Sigmoid colon (tissue), 6 donors: ENCODE measurements at regions not wholly inside any gene's neighbourhood (a gene's known extent, or its start where the extent isn't known, plus 50 kb on each side); places are given as distances from the start of the nearest gene placed in this dataset.

ENCODE experiments used
- DNase-seq: peaks from one replicate; pipeline ENCODE4 v3.0.0-alpha.2; 2019
- H3K27ac ChIP-seq, 4 donors: fragments of 200-600 bp; sonication (generic); one replicate each; pipeline ENCODE4 v1.5.1; 2016 to 2019; ENCODE audit warnings: mild to moderate bottlenecking in 1 of 4
- H3K27me3 ChIP-seq, 3 donors: fragments of 200-600 bp; sonication (generic); one replicate each; pipeline ENCODE4 v1.5.1; 2019; ENCODE audit warnings: mild to moderate bottlenecking in 1 of 3
- H3K36me3 ChIP-seq, 4 donors: fragments of 200-600 bp; sonication (generic); one replicate each; pipeline ENCODE4 v1.5.1; 2016 to 2019
- H3K4me1 ChIP-seq, 4 donors: fragments of 200-600 bp; sonication (generic); one replicate each; pipeline ENCODE4 v1.5.1; 2017 to 2019
- H3K4me3 ChIP-seq, 4 donors: fragments of 200-600 bp; sonication (generic); one replicate each; pipeline ENCODE4 v1.5.1; 2017 to 2019; ENCODE audit warnings: mild to moderate bottlenecking in 2 of 4, moderate library complexity in 1 of 4
- H3K9me3 ChIP-seq, 4 donors: fragments of 200-600 bp in 3 of 4; sonication (generic) in 3 of 4; one replicate each; pipeline versions ENCODE4 v1.5.1 to v1.6.1; 2013 to 2019
- EP300 ChIP-seq, 4 donors: sonication (generic); formaldehyde crosslinking; IDR thresholded peaks; one replicate each; pipeline ENCODE4 v1.6.1; 2017; ENCODE audit warnings: antibody characterized with exemption in 4 of 4
- POLR2A ChIP-seq, 2 donors: fragments of 450-650 bp; IDR thresholded peaks; one replicate each; pipeline ENCODE4 v1.6.1; 2016; ENCODE audit warnings: antibody characterized with exemption in 2 of 2, mild to moderate bottlenecking in 2 of 2, moderate library complexity in 2 of 2
- POLR2AphosphoS5 ChIP-seq, 4 donors: sonication (generic); formaldehyde crosslinking; IDR thresholded peaks; one replicate each; pipeline ENCODE4 v1.6.1; 2017; ENCODE audit warnings: antibody characterized with exemption in 4 of 4
- WGBS, 2 donors: extraction: QIAGEN DNeasy Blood & Tissue Kit; methylation state at CpG; one replicate each; pipeline ENCODE4 v1.1.7; 2013; 5-methylcytosine and 5-hydroxymethylcytosine counted together
- intact Hi-C: fragments of 100-400 bp; cut with DNase I; formaldehyde crosslinking; loops from one replicate; pipeline ENCODE4 v1.15.1; 2023
- TF ChIP-seq, protein P1 (sequence below), 4 experiments: fragments of 450-650 bp in 3 of 4; fragments of 200-600 bp in 1 of 4; IDR thresholded peaks; one replicate each; pipeline ENCODE4 v1.5.1; 2016 to 2019; ENCODE audit warnings: antibody characterized with exemption in 4 of 4, mild to moderate bottlenecking in 3 of 4, moderate library complexity in 2 of 4
- donor health status: healthy with polysubstance abuse.
- donor health status: healthy.

DNA sequence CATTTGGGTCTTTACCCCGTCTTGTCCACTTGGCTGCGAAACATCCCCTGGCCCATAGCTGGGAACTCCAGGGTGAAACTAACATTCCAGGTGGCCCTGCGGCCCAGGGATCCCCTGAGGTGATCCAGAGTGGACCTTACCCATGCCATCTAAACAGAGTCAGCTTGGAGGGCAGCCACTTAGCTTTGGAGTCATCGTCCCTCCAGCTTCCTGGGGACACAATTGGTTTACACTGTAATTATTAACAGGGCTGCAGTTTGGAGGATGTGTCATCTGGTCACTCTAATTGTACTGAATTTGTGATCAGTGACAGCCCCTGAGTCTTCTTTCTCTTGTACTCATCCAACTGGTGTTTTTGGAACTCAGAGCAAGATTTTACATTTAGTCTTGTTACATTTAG is 149.9 kb downstream of the ENGASE start:
- H3K4me1 ChIP-seq: peaks cover 0 to 20% (median 12%) of the 10 kb centered on the region in 4 donors
- H3K27ac ChIP-seq: no peak overlapping the region
- WGBS, 2 donors: 53 to 61% methylated on average over 4 of the region's 4 CpGs
- no peak for TF ChIP-seq POLR2A (IDR thresholded peaks at IDR 0.05)
- no peak overlapping the region for H3K4me3 ChIP-seq
- DNase-seq: no peak
- H3K27me3 ChIP-seq: peaks cover 0 to 39% (median 0%) of the 10 kb centered on the region in 3 donors
- intact Hi-C loops: no loop called here
- peaks cover 0 to 7% (median 0%) of the 10 kb centered on the region in 4 donors for H3K36me3 ChIP-seq
- no peaks in the 10 kb centered on the region for H3K9me3 ChIP-seq

DNA sequence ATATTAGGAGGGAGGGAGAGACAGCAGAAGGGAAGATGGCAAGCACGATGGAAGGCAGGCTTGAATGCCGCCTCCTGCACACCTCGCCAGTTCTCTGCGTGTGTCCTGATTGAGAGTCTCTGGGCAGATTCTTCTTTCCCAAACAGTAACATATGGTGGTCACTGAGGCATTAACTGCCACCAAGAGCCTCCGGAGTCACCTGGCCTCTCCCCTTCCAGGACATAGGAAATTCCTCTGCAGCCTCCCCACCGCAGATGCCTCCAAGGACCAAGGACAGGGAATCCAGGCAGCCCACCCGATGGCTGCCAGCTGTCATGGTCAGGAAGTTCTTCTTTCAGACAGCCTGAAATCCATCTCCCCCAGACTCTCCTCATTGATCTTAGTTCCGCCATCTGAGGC is 149.3 kb downstream of the ENGASE start:
- Histone ChIP-seq H3K9me3 (no peaks in the 10 kb centered on the region), H3K4me3 (no peak overlapping the region), H3K27ac (no peak overlapping the region), H3K27me3 (peaks cover 0 to 44% (median 0%) of the 10 kb centered on the region in 3 donors), H3K4me1 (peaks cover 0 to 20% (median 12%) of the 10 kb centered on the region in 4 donors), H3K36me3 (peaks cover 0 to 7% (median 0%) of the 10 kb centered on the region in 4 donors)
- no peak for DNase-seq
- TF ChIP-seq, protein P1, sequence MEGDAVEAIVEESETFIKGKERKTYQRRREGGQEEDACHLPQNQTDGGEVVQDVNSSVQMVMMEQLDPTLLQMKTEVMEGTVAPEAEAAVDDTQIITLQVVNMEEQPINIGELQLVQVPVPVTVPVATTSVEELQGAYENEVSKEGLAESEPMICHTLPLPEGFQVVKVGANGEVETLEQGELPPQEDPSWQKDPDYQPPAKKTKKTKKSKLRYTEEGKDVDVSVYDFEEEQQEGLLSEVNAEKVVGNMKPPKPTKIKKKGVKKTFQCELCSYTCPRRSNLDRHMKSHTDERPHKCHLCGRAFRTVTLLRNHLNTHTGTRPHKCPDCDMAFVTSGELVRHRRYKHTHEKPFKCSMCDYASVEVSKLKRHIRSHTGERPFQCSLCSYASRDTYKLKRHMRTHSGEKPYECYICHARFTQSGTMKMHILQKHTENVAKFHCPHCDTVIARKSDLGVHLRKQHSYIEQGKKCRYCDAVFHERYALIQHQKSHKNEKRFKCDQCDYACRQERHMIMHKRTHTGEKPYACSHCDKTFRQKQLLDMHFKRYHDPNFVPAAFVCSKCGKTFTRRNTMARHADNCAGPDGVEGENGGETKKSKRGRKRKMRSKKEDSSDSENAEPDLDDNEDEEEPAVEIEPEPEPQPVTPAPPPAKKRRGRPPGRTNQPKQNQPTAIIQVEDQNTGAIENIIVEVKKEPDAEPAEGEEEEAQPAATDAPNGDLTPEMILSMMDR (IDR thresholded peaks at IDR 0.05): no peak
- TF ChIP-seq POLR2AphosphoS5 (IDR thresholded peaks at IDR 0.05) (no peak), EP300 (IDR thresholded peaks at IDR 0.05) (no peak), POLR2A (IDR thresholded peaks at IDR 0.05) (no peak)
- WGBS, 2 donors: 72% methylated on average over 8 of the region's 8 CpGs
- intact Hi-C loops: no loop called here

DNA sequence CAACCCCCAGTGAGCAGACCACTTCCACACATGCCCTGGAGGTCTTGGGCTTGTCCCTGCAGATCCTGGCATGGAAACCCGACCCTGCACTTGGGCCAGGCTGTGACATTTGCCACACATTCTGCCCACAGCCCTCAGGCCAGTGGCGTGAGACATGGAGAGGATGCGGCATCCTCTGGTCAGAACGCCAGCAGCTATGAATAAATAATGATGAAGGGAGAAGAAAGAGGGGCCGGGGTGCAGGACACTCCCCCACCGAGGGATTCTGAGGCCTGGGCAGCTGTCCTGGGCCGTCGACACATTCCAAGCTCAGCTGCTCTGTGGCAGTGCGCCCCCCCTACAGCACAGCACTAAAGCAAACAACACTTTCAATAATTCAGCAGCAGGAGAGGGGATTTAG is 148.8 kb downstream of the ENGASE start:
- WGBS, 2 donors: 30 to 47% methylated on average over 9 of the region's 9 CpGs
- intact Hi-C loops: no loop called here

DNA sequence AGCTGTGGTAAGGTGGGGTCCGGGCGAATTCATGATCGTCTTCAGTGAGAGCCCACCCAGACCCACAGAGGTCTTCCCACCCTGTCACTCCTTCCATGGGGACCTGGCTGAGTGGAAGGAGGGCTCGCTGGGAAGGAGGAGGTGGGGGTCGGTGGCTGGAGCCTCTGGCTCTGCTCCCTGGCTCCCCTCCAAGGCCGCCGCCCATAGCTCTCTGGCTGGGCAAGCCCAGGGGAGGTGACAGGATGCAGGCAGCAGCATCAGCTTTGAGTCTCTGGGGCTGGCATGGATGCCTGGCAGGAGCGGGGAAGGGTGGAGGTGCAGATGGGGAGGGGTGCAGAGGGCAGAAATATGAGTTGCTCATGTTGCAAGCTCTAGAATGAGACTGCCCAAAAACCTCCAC is 147.0 kb downstream of the ENGASE start:
- no peak overlapping the region for H3K4me3 ChIP-seq
- no peak for DNase-seq
- H3K36me3 ChIP-seq: peaks cover 0 to under 1% (median 0%) of the 10 kb centered on the region in 4 donors
- TF ChIP-seq, protein P1 (IDR thresholded peaks at IDR 0.05): no peak
- TF ChIP-seq POLR2AphosphoS5 (IDR thresholded peaks at IDR 0.05) (no peak), EP300 (IDR thresholded peaks at IDR 0.05) (no peak), POLR2A (IDR thresholded peaks at IDR 0.05) (no peak)
- no peaks in the 10 kb centered on the region for H3K9me3 ChIP-seq
- intact Hi-C loops: no loop called here
- peaks cover 0 to 54% (median 0%) of the 10 kb centered on the region in 3 donors for H3K27me3 ChIP-seq
- 65 to 75% methylated on average over 8 of the region's 8 CpGs for WGBS, 2 donors
- no peak overlapping the region for H3K27ac ChIP-seq
- peaks cover 0 to 20% (median 12%) of the 10 kb centered on the region in 4 donors for H3K4me1 ChIP-seq

More for the DNA sequence above, 148.8 kb downstream of the ENGASE start:
- no peak for DNase-seq
- Histone ChIP-seq H3K9me3 (no peaks in the 10 kb centered on the region), H3K4me3 (no peak overlapping the region), H3K27ac (no peak overlapping the region), H3K4me1 (peaks cover 0 to 20% (median 12%) of the 10 kb centered on the region in 4 donors), H3K27me3 (peaks cover 0 to 49% (median 0%) of the 10 kb centered on the region in 3 donors), H3K36me3 (peaks cover 0 to 7% (median 0%) of the 10 kb centered on the region in 4 donors)
- no peak for TF ChIP-seq EP300 (IDR thresholded peaks at IDR 0.05)
- TF ChIP-seq POLR2AphosphoS5 (IDR thresholded peaks at IDR 0.05): no peak
- TF ChIP-seq POLR2A (IDR thresholded peaks at IDR 0.05): no peak
- TF ChIP-seq, protein P1 (IDR thresholded peaks at IDR 0.05): no peak

DNA sequence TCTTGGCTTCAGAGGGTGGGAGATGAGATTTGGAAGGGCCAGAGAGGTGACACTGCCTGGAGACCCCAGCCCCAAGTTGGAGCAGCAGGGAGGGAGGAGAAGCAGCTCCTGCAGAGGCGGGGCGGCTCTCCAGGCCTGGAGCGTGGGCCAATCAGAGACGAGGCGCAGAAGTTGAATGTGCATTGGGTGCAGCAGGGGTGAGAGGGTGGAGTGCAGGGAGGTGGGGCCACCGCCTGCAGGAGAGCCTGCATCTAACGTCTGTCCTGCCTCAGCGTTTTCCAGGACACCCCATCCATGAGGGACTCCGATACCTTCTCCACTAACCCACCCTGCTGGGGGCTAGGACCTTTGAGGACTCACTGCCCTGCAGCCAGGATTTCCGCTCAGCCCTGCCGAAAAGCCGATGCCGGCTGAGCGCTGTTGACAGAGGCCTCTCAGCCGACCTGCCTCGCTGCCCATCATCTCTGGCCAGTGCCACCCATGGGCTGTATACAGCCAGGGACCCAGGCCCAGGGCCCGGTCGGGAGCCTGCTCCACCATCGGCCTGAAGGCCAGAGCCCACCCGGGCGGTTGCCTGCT is 146.2 kb downstream of the ENGASE start:
- intact Hi-C loops: no loop called here
- TF ChIP-seq EP300 (IDR thresholded peaks at IDR 0.05) (no peak), POLR2AphosphoS5 (IDR thresholded peaks at IDR 0.05) (no peak), POLR2A (IDR thresholded peaks at IDR 0.05) (no peak)
- TF ChIP-seq, protein P1 (IDR thresholded peaks at IDR 0.05): no peak
- Histone ChIP-seq H3K4me3 (no peak overlapping the region), H3K27ac (no peak overlapping the region), H3K27me3 (peaks cover 0 to 61% (median 0%) of the 10 kb centered on the region in 3 donors), H3K36me3 (no peaks in the 10 kb centered on the region), H3K4me1 (peaks cover 0 to 20% (median 12%) of the 10 kb centered on the region in 4 donors), H3K9me3 (no peaks in the 10 kb centered on the region)
- DNase-seq: no peak
- WGBS, 2 donors: 20 to 23% methylated on average over 21 of the region's 21 CpGs
